Mucosa of stomach (tissue), 1 donor: ENCODE measurements at regions not wholly inside any gene's neighbourhood (a gene's known extent, or its start where the extent isn't known, plus 50 kb on each side); places are given as distances from the start of the nearest gene placed in this dataset.

Experiments used
- H3K27me3 ChIP-seq: one replicate; pipeline ENCODE4 v1.7.0; 2013; ENCODE audit warnings: mild to moderate bottlenecking, low read length; ENCODE audit not compliant: control insufficient read depth, insufficient read depth
- H3K36me3 ChIP-seq: one replicate; pipeline ENCODE4 v1.7.0; 2013; ENCODE audit warnings: low read length; ENCODE audit not compliant: control insufficient read depth, insufficient read depth
- H3K4me1 ChIP-seq: one replicate; pipeline ENCODE4 v1.7.0; 2013; ENCODE audit warnings: mild to moderate bottlenecking, low read length; ENCODE audit not compliant: control insufficient read depth, insufficient read depth
- H3K4me3 ChIP-seq: one replicate; pipeline ENCODE4 v1.7.0; 2013; ENCODE audit warnings: low read length
- H3K9ac ChIP-seq: one replicate; pipeline ENCODE4 v1.7.0; 2013; ENCODE audit warnings: mild to moderate bottlenecking, low read length, moderate library complexity
- H3K9me3 ChIP-seq: one replicate; pipeline ENCODE4 v1.7.0; 2013; ENCODE audit warnings: mild to moderate bottlenecking, low read length, moderate library complexity; ENCODE audit not compliant: control insufficient read depth
- donor health status: Pancreatic carcinoma.

DNA sequence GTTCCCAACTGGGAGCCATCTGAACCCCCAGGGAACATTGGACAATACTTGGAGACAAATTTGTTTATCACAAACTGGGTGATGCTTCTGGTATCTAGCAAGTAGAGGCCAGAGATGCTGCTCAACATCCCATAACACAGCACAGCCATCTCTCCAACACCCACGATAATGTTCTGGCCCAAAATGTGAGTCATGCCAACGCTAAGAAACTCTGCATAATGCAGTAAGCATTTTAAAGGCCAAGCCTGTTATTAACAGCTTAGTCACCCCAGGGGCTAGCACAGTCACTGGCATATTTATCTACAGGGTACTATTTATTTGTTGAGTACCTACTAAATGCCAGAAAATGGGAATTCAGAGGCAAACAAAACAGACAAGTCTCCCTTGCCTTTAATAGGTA, 873.1 kb upstream of the TMEM132C start:
- Histone ChIP-seq H3K9me3 (no peaks in the 10 kb centered on the region), H3K4me1 (no peaks in the 10 kb centered on the region), H3K27me3 (no peaks in the 10 kb centered on the region), H3K4me3 (no peak overlapping the region), H3K36me3 (no peaks in the 10 kb centered on the region), H3K9ac (no peak overlapping the region)

- Histone ChIP-seq H3K27me3 (no peaks in the 10 kb centered on the region), H3K4me3 (no peak overlapping the region), H3K9me3 (no peaks in the 10 kb centered on the region), H3K9ac (no peak overlapping the region), H3K4me1 (no peaks in the 10 kb centered on the region), H3K36me3 (no peaks in the 10 kb centered on the region)
These were observed 870.2 kb upstream of the TMEM132C start for GRCh38 chr12:127396734-127397133.

- H3K4me3 ChIP-seq = no peak overlapping the region
- H3K27me3 ChIP-seq = no peaks in the 10 kb centered on the region
- H3K9ac ChIP-seq = no peak overlapping the region
- no peaks in the 10 kb centered on the region for H3K36me3 ChIP-seq
- no peaks in the 10 kb centered on the region for H3K4me1 ChIP-seq
- H3K9me3 ChIP-seq = no peaks in the 10 kb centered on the region
These were observed 868.8 kb upstream of the TMEM132C start for GRCh38 chr12:127398016-127398710.

DNA sequence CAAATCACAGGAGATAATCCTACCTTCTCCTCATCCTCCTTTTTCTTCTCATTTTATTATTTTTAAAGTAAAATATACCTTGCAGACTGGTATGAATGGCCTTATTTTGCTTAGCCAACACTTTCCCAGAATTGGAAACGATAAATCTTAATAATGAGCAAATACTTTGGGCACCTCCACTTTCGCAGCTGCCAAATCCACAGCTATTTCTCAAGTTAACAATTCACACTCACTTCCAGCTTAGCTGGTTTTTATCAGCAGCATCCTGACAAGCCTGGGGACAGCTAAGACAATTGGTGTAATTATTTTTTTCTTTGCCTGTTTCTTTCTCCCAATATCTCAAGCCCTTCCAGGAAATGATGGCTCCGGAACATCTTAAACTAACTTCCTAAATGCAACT, 867.5 kb upstream of the TMEM132C start:
- Histone ChIP-seq H3K27me3 (no peaks in the 10 kb centered on the region), H3K4me1 (no peaks in the 10 kb centered on the region)

GRCh38 chr12:127400221-127400620, 866.7 kb upstream of the TMEM132C start:
- no peaks in the 10 kb centered on the region for H3K4me1 ChIP-seq
- H3K36me3 ChIP-seq = no peaks in the 10 kb centered on the region
- H3K9me3 ChIP-seq = no peaks in the 10 kb centered on the region
- no peak overlapping the region for H3K9ac ChIP-seq
- no peaks in the 10 kb centered on the region for H3K27me3 ChIP-seq
- no peak overlapping the region for H3K4me3 ChIP-seq

More for the DNA sequence above, 867.5 kb upstream of the TMEM132C start:
- H3K9ac ChIP-seq = no peak overlapping the region
- H3K4me3 ChIP-seq = no peak overlapping the region
- no peaks in the 10 kb centered on the region for H3K9me3 ChIP-seq
- no peaks in the 10 kb centered on the region for H3K36me3 ChIP-seq

DNA sequence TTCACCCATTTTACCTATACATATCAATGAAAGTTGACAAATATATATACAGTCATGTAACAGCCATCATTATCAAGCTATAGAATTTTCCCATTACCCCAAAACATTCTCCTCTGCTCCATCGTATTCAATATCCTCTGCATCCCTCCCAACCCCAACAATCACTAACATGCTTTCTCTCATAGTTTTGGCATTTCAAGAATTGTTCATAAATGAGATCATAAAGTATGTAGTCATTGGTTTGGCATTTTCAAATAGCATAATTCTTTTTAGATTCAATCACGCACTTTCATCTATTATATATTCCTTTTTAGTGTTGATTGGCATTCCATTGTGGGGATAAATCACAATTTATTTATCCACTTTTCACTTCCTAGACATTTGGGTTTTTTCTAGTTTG, 866.0 kb upstream of the TMEM132C start:
- H3K4me1 ChIP-seq = no peaks in the 10 kb centered on the region

DNA sequence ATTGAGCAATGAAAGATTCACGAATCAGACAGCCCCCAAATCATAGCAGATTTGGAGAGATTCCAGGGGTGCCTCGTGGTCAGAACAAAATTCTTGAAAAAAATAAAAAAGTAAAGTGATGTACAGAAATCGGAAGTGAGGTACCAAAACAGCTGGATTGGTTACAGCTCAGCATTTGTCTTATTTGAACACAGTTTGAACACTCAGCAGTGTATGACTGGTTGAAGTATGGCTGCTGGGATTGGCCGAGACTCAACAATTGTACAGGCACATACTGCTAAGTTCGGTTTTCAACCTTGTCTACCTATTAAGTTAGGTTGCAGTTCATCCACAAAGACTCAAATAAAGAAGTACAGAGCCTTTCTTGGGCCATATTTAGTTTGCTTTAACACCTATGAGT, 865.4 kb upstream of the TMEM132C start:
- Histone ChIP-seq H3K4me1 (no peaks in the 10 kb centered on the region), H3K36me3 (no peaks in the 10 kb centered on the region), H3K4me3 (no peak overlapping the region), H3K9me3 (no peaks in the 10 kb centered on the region), H3K9ac (no peak overlapping the region), H3K27me3 (no peaks in the 10 kb centered on the region)

More for the DNA sequence above, 866.0 kb upstream of the TMEM132C start:
- no peak overlapping the region for H3K4me3 ChIP-seq
- no peaks in the 10 kb centered on the region for H3K9me3 ChIP-seq
- no peaks in the 10 kb centered on the region for H3K36me3 ChIP-seq
- H3K27me3 ChIP-seq = no peaks in the 10 kb centered on the region
- no peak overlapping the region for H3K9ac ChIP-seq

DNA sequence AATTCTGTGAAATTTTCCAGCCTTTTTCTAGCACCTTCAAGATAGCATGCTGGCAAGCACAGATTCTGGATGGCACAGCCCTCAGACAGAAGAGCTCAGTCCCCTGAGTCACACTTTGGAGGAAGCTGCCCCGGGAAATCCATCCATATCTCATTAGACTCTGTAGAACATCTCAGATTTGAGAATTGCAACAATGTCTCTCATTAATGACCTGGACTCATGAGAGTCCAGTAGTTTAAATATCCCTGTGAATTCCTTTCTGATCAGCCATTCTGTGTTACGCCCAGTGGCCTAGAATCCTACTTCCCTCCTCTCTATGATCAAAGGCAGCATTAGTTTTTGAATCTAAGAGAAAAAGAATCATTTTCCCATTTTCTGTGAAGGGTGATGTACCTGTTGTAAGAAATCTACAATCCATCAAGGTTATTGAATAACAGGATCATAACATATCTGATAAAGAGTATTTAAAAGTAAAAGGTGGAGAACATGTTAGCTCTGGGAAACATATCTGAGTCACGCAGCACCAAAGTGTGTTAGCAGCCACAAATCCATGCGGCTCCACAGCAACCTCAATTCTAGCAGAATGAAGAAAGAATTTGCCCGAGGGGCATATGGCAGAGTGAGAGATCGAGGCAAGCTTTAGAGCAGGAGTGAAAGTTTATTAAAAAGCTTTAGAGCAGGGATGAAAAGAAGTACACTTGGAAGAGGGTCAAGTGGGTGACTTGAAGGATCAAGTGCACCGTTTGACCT, 855.6 kb upstream of the TMEM132C start:
- no peaks in the 10 kb centered on the region for H3K36me3 ChIP-seq

GRCh38 chr12:127411981-127412380, 855.0 kb upstream of the TMEM132C start:
- H3K9me3 ChIP-seq = no peaks in the 10 kb centered on the region
- H3K4me3 ChIP-seq = no peak overlapping the region
- no peaks in the 10 kb centered on the region for H3K27me3 ChIP-seq
- no peaks in the 10 kb centered on the region for H3K36me3 ChIP-seq
- H3K9ac ChIP-seq = no peak overlapping the region
- H3K4me1 ChIP-seq = no peaks in the 10 kb centered on the region

More for the DNA sequence above, 855.6 kb upstream of the TMEM132C start:
- Histone ChIP-seq H3K9ac (no peak overlapping the region), H3K27me3 (no peaks in the 10 kb centered on the region), H3K4me1 (no peaks in the 10 kb centered on the region), H3K4me3 (no peak overlapping the region), H3K9me3 (no peaks in the 10 kb centered on the region)

GRCh38 chr12:127412866-127413265, 854.1 kb upstream of the TMEM132C start:
- Histone ChIP-seq H3K4me1 (no peaks in the 10 kb centered on the region), H3K4me3 (no peak overlapping the region), H3K9me3 (no peaks in the 10 kb centered on the region), H3K9ac (no peak overlapping the region), H3K36me3 (no peaks in the 10 kb centered on the region), H3K27me3 (no peaks in the 10 kb centered on the region)

DNA sequence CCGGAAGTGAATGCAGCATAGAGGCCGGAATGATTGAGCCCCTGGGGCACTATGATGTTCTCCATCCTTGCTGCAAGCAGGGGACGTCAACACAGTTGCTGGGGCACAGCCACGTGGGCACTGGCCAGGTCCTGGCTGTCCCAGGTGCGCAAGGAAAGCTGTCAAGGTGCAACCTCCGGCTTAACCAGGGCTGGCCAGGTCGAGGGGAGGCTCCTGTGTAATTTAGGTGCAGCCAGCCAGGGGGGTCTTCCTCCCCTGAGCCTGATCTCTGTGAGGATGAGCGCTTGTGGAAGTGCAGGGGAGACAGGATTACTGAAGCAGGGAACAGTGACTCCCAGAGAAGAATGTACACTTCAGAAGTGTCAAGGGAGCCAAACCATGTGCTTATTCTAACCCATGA, 852.8 kb upstream of the TMEM132C start:
- H3K4me3 ChIP-seq = no peak overlapping the region
- H3K27me3 ChIP-seq = no peaks in the 10 kb centered on the region
- H3K36me3 ChIP-seq = no peaks in the 10 kb centered on the region
- no peaks in the 10 kb centered on the region for H3K9me3 ChIP-seq
- no peaks in the 10 kb centered on the region for H3K4me1 ChIP-seq
- H3K9ac ChIP-seq = no peak overlapping the region

DNA sequence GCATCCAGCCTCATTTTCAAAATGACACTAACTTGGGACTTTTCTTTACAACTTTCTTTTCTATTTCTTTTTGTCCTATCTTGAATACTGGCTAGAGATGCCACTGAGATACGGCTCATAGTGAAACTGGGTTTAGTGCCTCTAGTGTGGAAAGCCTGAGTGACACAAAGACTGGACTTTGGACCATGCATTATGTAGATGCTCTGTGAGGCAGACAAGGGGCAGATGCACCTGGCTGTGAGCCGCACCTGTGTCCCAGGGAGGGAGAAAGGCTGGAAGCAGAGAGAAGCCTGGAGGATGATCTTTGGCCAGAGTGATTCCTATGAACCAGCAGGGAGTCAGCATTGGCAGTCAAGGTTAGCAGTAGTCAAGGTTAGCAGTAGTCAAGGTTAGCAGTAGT, 852.3 kb upstream of the TMEM132C start:
- no peaks in the 10 kb centered on the region for H3K27me3 ChIP-seq
- no peak overlapping the region for H3K9ac ChIP-seq
- H3K4me3 ChIP-seq = no peak overlapping the region
- no peaks in the 10 kb centered on the region for H3K36me3 ChIP-seq
- H3K4me1 ChIP-seq = no peaks in the 10 kb centered on the region
- H3K9me3 ChIP-seq = no peaks in the 10 kb centered on the region
